OCI-LY1 (cell line): ENCODE measurements at regions not wholly inside any gene's neighbourhood (a gene's known extent, or its start where the extent isn't known, plus 50 kb on each side); places are given as distances from the start of the nearest gene placed in this dataset.

ENCODE experiments used
- H2AFZ ChIP-seq: fragments of 200-600 bp; sonication (generic), shearing (Covaris generic); 2 replicates; pipeline ENCODE4 v1.6.0; 2014; ENCODE audit warnings: antibody characterized with exemption, mild to moderate bottlenecking, low read length
- H3F3A ChIP-seq: fragments of 200-600 bp; sonication (generic), shearing (Covaris generic); 2 replicates; pipeline ENCODE4 v1.6.0; 2014; ENCODE audit warnings: mild to moderate bottlenecking, antibody characterized with exemption, low read length, moderate library complexity; ENCODE audit not compliant: insufficient read depth
- H3K27ac ChIP-seq: fragments of 200-600 bp; sonication (generic); 2 replicates; pipeline ENCODE4 v1.5.1; 2014; ENCODE audit warnings: low read length, mixed run types, mild to moderate bottlenecking, low read depth; ENCODE audit not compliant: poor library complexity, severe bottlenecking
- H3K27me3 ChIP-seq: fragments of 200-600 bp; sonication (generic); 2 replicates; pipeline ENCODE4 v1.6.0; 2014; ENCODE audit warnings: antibody characterized with exemption, mild to moderate bottlenecking, low read length, moderate library complexity; ENCODE audit not compliant: insufficient read depth
- H3K36me3 ChIP-seq: fragments of 200-600 bp; sonication (generic); 2 replicates; pipeline ENCODE4 v1.6.1; 2014; ENCODE audit warnings: mild to moderate bottlenecking, antibody characterized with exemption, low read length, moderate library complexity, mixed read lengths; ENCODE audit not compliant: insufficient read depth
- H3K4me1 ChIP-seq: fragments of 200-600 bp; sonication (generic); 2 replicates; pipeline ENCODE4 v1.5.1; 2014; ENCODE audit warnings: mild to moderate bottlenecking, low read length, moderate library complexity; ENCODE audit not compliant: insufficient read depth, severe bottlenecking
- H3K4me2 ChIP-seq: fragments of 200-600 bp; sonication (generic), shearing (Covaris generic); 2 replicates; pipeline ENCODE4 v1.6.1; 2014; ENCODE audit warnings: low read length
- H3K4me3 ChIP-seq: fragments of 200-600 bp; sonication (generic); 2 replicates; pipeline ENCODE4 v1.5.1; 2014; ENCODE audit warnings: low read length, low read depth, mild to moderate bottlenecking, mixed read lengths; ENCODE audit not compliant: poor library complexity, severe bottlenecking
- H3K79me2 ChIP-seq: fragments of 200-600 bp; shearing (Covaris generic); 2 replicates; pipeline ENCODE4 v1.6.1; 2016; ENCODE audit warnings: mixed run types, low read length, mixed read lengths; ENCODE audit not compliant: insufficient read depth
- H3K9ac ChIP-seq: fragments of 200-600 bp; sonication (generic), shearing (Covaris generic); 2 replicates; pipeline ENCODE4 v1.6.1; 2014; ENCODE audit warnings: mild to moderate bottlenecking, low read length, mixed read lengths
- H3K9me2 ChIP-seq: fragments of 200-600 bp; sonication (generic), shearing (Covaris generic); 2 replicates; pipeline ENCODE4 v1.6.1; 2014; ENCODE audit warnings: low read depth, mild to moderate bottlenecking, low read length, mixed read lengths
- H3K9me3 ChIP-seq: fragments of 200-600 bp; shearing (Covaris generic); 2 replicates; pipeline ENCODE4 v1.6.1; 2014; ENCODE audit warnings: low read length, mixed read lengths
- H4K20me1 ChIP-seq: fragments of 200-600 bp; sonication (generic), shearing (Covaris generic); 2 replicates; pipeline ENCODE4 v1.6.0; 2016; ENCODE audit warnings: mild to moderate bottlenecking, low read length; ENCODE audit not compliant: insufficient read depth
- EZH2 ChIP-seq: fragments of 200-600 bp; sonication (generic), shearing (Covaris generic); IDR thresholded peaks from 2 replicates; pipeline ENCODE4 v1.8.0; 2017; ENCODE audit warnings: borderline replicate concordance, mixed run types, mild to moderate bottlenecking, antibody characterized with exemption, low read length, moderate library complexity, mixed read lengths
- TF ChIP-seq, protein P1 (sequence below): fragments of 200-600 bp; sonication (generic), shearing (Covaris generic); IDR thresholded peaks from 2 replicates; pipeline ENCODE4 v1.5.1; 2017; ENCODE audit warnings: mild to moderate bottlenecking, antibody characterized with exemption, low read length, moderate library complexity, mixed read lengths

DNA sequence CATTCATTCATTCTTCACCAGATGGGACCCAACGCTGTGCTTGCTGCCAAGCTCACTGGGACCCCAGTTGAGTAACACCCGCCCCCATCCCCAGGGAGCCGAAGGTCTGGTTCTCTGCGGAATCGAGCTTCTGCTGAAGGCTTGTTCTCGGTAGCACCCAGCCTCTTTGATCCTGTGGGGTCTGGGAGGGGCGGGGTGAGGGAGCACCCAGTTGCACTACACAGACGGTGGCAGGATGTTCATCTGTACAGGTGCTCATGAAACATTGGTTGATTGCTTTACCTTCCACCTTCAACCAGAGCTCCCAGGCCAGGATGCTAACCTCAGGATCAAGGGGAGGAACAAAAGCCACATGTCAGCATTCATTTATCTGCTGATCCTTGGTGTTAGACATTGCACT is 77.7 kb upstream of the RGMA start:
- Histone ChIP-seq H3K4me1 (no peaks in the 10 kb centered on the region), H3K9me2 (no peaks in the 10 kb centered on the region), H3K27me3 (no peaks in the 10 kb centered on the region), H3F3A (no peaks in the 10 kb centered on the region), H3K9me3 (no peaks in the 10 kb centered on the region), H3K36me3 (no peaks in the 10 kb centered on the region), H2AFZ (no peak overlapping the region), H3K27ac (no peak overlapping the region), H3K4me2 (no peak overlapping the region), H3K4me3 (no peak overlapping the region), H3K9ac (no peak overlapping the region), H4K20me1 (no peaks in the 10 kb centered on the region), H3K79me2 (no peaks in the 10 kb centered on the region)
- TF ChIP-seq EZH2: no peak
- TF ChIP-seq, protein P1, sequence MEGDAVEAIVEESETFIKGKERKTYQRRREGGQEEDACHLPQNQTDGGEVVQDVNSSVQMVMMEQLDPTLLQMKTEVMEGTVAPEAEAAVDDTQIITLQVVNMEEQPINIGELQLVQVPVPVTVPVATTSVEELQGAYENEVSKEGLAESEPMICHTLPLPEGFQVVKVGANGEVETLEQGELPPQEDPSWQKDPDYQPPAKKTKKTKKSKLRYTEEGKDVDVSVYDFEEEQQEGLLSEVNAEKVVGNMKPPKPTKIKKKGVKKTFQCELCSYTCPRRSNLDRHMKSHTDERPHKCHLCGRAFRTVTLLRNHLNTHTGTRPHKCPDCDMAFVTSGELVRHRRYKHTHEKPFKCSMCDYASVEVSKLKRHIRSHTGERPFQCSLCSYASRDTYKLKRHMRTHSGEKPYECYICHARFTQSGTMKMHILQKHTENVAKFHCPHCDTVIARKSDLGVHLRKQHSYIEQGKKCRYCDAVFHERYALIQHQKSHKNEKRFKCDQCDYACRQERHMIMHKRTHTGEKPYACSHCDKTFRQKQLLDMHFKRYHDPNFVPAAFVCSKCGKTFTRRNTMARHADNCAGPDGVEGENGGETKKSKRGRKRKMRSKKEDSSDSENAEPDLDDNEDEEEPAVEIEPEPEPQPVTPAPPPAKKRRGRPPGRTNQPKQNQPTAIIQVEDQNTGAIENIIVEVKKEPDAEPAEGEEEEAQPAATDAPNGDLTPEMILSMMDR: no peak

DNA sequence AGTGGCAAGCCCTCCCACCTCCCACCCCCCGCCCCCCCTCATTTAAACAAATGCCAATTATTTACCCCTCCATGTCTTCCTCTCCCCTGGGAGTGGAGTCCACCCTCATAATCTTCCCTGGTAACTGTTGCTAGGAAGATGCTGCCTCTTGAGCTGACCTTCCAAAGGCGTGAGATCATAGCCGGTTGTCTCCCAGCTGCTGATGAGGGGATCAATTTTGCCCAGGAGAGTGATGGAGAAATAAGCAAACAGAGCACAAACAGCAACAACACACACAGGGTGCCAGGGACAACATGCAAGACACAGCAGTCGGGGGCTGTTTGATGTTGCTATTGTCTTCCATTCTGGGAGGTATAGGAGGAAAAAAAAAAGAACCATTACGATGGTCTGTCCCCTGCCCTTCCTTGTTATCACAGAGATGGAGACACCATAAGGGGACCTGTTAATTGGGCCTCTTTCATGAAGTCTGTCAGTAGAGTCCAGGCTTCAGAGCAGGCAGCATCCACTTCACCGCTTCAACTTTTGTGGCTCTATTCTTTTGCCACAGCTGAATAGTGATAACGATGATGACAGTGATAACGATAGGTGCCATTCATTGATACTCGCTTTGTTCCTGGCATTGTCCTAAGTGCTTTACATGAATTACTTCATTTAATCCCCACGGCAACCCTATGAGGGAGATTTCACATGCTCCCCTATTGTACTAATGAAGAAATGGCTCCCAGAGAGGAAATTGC is 76.9 kb upstream of the RGMA start:
- Histone ChIP-seq H3K9me2 (no peaks in the 10 kb centered on the region), H3K4me2 (no peak overlapping the region), H3K9ac (no peak overlapping the region), H4K20me1 (no peaks in the 10 kb centered on the region), H2AFZ (no peak overlapping the region), H3K4me3 (no peak overlapping the region), H3K9me3 (no peaks in the 10 kb centered on the region), H3K4me1 (no peaks in the 10 kb centered on the region), H3K27me3 (no peaks in the 10 kb centered on the region), H3K27ac (no peak overlapping the region), H3F3A (no peaks in the 10 kb centered on the region), H3K36me3 (no peaks in the 10 kb centered on the region), H3K79me2 (no peaks in the 10 kb centered on the region)
- TF ChIP-seq, protein P1: no peak
- no peak for TF ChIP-seq EZH2

DNA sequence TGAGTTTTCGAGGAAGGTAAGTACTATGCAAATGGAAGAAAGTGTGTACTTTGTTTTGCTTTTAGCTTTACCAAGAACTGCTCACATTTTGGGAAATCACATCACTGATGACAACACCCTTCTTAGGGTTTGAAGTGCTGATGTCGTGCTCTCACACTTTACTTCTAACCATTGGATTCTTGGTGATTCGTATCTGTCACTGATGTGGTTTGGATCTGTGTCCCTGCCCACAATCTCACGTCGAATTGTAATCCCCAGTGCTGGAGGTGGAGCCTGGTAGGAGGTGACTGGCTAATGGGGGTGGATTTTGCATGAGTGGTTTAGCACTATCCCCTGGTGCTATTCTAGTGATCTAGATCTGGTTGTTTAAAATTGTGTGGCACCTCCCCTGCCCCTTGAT is 75.4 kb upstream of the RGMA start:
- Histone ChIP-seq H3F3A (no peaks in the 10 kb centered on the region), H3K27ac (no peak overlapping the region), H3K79me2 (no peaks in the 10 kb centered on the region), H3K4me2 (no peak overlapping the region), H3K4me1 (no peaks in the 10 kb centered on the region), H3K27me3 (no peaks in the 10 kb centered on the region), H3K9me3 (no peaks in the 10 kb centered on the region), H4K20me1 (no peaks in the 10 kb centered on the region), H3K36me3 (no peaks in the 10 kb centered on the region), H3K9ac (no peak overlapping the region), H2AFZ (no peak overlapping the region), H3K4me3 (no peak overlapping the region), H3K9me2 (no peaks in the 10 kb centered on the region)
- TF ChIP-seq, protein P1: no peak
- TF ChIP-seq EZH2: no peak
